HepG2 (cell line): ENCODE measurements at regions not wholly inside any gene's neighbourhood (a gene's known extent, or its start where the extent isn't known, plus 50 kb on each side); places are given as distances from the start of the nearest gene placed in this dataset.

ENCODE experiments used
- BRD4 ChIP-seq: sonication (generic); formaldehyde crosslinking; IDR thresholded peaks from 2 replicates; pipeline ENCODE4 v1.4.0; 2020; ENCODE audit warnings: missing genetic modification reagents
- ELF3 ChIP-seq: IDR thresholded peaks from 2 replicates; pipeline ENCODE4 v1.6.1; 2016; ENCODE audit warnings: missing genetic modification reagents, missing compliant biosample characterization
- ETV5 ChIP-seq: IDR thresholded peaks from 2 replicates; pipeline ENCODE4 v1.6.1; 2018; ENCODE audit warnings: missing biosample characterization, missing genetic modification reagents, inconsistent platforms, borderline replicate concordance
- FOXA3 ChIP-seq: IDR thresholded peaks from 2 replicates; pipeline ENCODE4 v1.6.1; 2016; ENCODE audit warnings: missing genetic modification reagents, missing compliant biosample characterization
- MXI1 ChIP-seq: IDR thresholded peaks from 3 replicates; pipeline ENCODE4 v1.6.1; 2012; ENCODE audit warnings: low read depth, low read length, inconsistent platforms, borderline replicate concordance
- ZNF331 ChIP-seq: sonication (generic); formaldehyde crosslinking; IDR thresholded peaks from 2 replicates; pipeline ENCODE4 v1.4.0; 2020; ENCODE audit warnings: missing genetic modification reagents
- TF ChIP-seq, protein P1 (sequence below): sonication (generic); formaldehyde crosslinking; conservative IDR thresholded peaks from 2 replicates; pipeline ENCODE4 v1.8.0; 2022; ENCODE audit warnings: mild to moderate bottlenecking, moderate library complexity, missing genetic modification reagents
- TF ChIP-seq, protein P2 (sequence below): sonication (generic); formaldehyde crosslinking; conservative IDR thresholded peaks from 2 replicates; pipeline ENCODE4 v1.4.0; 2020; ENCODE audit warnings: mild to moderate bottlenecking, missing genetic modification reagents, moderate library complexity
- TF ChIP-seq, protein P3 (sequence below): sonication (generic); formaldehyde crosslinking; IDR thresholded peaks from 2 replicates; pipeline ENCODE4 v1.4.0; 2020; ENCODE audit warnings: mild to moderate bottlenecking, missing genetic modification reagents
- TF ChIP-seq, protein P4 (sequence below): sonication (generic); formaldehyde crosslinking; IDR thresholded peaks from 2 replicates; pipeline ENCODE4 v1.4.0; 2020; ENCODE audit warnings: missing genetic modification reagents, mild to moderate bottlenecking, borderline replicate concordance
- TF ChIP-seq, protein P5 (sequence below): IDR thresholded peaks from 2 replicates; pipeline ENCODE4 v1.6.1; 2016; ENCODE audit warnings: low read depth, missing genetic modification reagents, missing compliant biosample characterization

DNA sequence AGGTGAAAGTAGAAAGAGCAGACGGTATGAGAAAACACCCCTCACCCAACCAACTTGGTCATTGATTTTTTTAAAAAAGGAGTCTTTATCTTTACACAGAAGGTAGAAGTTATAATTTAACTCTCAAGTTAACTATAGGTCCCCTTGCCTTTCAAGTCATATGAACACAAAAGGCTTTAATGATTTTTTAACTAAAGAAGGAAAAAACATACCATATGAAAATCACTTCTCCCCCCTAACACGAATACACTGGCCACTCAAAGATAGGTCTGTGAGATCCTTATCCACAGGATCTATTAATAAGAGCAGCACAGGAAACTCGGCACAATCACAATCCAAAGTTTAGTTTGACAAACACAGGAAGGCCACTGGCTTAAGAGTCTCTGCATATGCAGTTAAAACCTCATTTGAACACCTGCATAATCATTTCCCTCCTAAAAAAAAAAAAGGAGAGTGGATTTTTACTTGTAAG is 138.0 kb downstream of the ENC1 start (continued):
- TF ChIP-seq, protein P1, sequence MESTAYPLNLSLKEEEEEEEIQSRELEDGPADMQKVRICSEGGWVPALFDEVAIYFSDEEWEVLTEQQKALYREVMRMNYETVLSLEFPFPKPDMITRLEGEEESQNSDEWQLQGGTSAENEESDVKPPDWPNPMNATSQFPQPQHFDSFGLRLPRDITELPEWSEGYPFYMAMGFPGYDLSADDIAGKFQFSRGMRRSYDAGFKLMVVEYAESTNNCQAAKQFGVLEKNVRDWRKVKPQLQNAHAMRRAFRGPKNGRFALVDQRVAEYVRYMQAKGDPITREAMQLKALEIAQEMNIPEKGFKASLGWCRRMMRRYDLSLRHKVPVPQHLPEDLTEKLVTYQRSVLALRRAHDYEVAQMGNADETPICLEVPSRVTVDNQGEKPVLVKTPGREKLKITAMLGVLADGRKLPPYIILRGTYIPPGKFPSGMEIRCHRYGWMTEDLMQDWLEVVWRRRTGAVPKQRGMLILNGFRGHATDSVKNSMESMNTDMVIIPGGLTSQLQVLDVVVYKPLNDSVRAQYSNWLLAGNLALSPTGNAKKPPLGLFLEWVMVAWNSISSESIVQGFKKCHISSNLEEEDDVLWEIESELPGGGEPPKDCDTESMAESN = no peak
- TF ChIP-seq, protein P2, sequence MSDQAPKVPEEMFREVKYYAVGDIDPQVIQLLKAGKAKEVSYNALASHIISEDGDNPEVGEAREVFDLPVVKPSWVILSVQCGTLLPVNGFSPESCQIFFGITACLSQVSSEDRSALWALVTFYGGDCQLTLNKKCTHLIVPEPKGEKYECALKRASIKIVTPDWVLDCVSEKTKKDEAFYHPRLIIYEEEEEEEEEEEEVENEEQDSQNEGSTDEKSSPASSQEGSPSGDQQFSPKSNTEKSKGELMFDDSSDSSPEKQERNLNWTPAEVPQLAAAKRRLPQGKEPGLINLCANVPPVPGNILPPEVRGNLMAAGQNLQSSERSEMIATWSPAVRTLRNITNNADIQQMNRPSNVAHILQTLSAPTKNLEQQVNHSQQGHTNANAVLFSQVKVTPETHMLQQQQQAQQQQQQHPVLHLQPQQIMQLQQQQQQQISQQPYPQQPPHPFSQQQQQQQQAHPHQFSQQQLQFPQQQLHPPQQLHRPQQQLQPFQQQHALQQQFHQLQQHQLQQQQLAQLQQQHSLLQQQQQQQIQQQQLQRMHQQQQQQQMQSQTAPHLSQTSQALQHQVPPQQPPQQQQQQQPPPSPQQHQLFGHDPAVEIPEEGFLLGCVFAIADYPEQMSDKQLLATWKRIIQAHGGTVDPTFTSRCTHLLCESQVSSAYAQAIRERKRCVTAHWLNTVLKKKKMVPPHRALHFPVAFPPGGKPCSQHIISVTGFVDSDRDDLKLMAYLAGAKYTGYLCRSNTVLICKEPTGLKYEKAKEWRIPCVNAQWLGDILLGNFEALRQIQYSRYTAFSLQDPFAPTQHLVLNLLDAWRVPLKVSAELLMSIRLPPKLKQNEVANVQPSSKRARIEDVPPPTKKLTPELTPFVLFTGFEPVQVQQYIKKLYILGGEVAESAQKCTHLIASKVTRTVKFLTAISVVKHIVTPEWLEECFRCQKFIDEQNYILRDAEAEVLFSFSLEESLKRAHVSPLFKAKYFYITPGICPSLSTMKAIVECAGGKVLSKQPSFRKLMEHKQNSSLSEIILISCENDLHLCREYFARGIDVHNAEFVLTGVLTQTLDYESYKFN (CRISPR knock-in tag) = peak; percentile 89
- TF ChIP-seq ZNF331 (peak; percentile 37; the same call in 1 of the 2 replicates), ETV5 (peak; percentile 86), BRD4 (0 out of 2 replicates have a peak, but pooled peaks have one; percentile 42), MXI1 (no peak), ELF3 (CRISPR knock-in tag) (peak; percentile 76), FOXA3 (CRISPR knock-in tag) (peak; percentile 43)
- TF ChIP-seq, protein P3, sequence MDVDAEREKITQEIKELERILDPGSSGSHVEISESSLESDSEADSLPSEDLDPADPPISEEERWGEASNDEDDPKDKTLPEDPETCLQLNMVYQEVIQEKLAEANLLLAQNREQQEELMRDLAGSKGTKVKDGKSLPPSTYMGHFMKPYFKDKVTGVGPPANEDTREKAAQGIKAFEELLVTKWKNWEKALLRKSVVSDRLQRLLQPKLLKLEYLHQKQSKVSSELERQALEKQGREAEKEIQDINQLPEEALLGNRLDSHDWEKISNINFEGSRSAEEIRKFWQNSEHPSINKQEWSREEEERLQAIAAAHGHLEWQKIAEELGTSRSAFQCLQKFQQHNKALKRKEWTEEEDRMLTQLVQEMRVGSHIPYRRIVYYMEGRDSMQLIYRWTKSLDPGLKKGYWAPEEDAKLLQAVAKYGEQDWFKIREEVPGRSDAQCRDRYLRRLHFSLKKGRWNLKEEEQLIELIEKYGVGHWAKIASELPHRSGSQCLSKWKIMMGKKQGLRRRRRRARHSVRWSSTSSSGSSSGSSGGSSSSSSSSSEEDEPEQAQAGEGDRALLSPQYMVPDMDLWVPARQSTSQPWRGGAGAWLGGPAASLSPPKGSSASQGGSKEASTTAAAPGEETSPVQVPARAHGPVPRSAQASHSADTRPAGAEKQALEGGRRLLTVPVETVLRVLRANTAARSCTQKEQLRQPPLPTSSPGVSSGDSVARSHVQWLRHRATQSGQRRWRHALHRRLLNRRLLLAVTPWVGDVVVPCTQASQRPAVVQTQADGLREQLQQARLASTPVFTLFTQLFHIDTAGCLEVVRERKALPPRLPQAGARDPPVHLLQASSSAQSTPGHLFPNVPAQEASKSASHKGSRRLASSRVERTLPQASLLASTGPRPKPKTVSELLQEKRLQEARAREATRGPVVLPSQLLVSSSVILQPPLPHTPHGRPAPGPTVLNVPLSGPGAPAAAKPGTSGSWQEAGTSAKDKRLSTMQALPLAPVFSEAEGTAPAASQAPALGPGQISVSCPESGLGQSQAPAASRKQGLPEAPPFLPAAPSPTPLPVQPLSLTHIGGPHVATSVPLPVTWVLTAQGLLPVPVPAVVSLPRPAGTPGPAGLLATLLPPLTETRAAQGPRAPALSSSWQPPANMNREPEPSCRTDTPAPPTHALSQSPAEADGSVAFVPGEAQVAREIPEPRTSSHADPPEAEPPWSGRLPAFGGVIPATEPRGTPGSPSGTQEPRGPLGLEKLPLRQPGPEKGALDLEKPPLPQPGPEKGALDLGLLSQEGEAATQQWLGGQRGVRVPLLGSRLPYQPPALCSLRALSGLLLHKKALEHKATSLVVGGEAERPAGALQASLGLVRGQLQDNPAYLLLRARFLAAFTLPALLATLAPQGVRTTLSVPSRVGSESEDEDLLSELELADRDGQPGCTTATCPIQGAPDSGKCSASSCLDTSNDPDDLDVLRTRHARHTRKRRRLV = 0 out of 2 replicates have a peak, but pooled peaks have one; percentile 51
- TF ChIP-seq, protein P4, sequence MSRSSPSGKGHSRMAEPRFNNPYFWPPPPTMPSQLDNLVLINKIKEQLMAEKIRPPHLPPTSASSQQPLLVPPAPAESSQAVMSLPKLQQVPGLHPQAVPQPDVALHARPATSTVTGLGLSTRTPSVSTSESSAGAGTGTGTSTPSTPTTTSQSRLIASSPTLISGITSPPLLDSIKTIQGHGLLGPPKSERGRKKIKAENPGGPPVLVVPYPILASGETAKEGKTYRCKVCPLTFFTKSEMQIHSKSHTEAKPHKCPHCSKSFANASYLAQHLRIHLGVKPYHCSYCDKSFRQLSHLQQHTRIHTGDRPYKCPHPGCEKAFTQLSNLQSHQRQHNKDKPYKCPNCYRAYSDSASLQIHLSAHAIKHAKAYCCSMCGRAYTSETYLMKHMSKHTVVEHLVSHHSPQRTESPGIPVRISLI (CRISPR knock-in tag) = peak; percentile 78; the same call in 1 of the 2 replicates
- TF ChIP-seq, protein P5, sequence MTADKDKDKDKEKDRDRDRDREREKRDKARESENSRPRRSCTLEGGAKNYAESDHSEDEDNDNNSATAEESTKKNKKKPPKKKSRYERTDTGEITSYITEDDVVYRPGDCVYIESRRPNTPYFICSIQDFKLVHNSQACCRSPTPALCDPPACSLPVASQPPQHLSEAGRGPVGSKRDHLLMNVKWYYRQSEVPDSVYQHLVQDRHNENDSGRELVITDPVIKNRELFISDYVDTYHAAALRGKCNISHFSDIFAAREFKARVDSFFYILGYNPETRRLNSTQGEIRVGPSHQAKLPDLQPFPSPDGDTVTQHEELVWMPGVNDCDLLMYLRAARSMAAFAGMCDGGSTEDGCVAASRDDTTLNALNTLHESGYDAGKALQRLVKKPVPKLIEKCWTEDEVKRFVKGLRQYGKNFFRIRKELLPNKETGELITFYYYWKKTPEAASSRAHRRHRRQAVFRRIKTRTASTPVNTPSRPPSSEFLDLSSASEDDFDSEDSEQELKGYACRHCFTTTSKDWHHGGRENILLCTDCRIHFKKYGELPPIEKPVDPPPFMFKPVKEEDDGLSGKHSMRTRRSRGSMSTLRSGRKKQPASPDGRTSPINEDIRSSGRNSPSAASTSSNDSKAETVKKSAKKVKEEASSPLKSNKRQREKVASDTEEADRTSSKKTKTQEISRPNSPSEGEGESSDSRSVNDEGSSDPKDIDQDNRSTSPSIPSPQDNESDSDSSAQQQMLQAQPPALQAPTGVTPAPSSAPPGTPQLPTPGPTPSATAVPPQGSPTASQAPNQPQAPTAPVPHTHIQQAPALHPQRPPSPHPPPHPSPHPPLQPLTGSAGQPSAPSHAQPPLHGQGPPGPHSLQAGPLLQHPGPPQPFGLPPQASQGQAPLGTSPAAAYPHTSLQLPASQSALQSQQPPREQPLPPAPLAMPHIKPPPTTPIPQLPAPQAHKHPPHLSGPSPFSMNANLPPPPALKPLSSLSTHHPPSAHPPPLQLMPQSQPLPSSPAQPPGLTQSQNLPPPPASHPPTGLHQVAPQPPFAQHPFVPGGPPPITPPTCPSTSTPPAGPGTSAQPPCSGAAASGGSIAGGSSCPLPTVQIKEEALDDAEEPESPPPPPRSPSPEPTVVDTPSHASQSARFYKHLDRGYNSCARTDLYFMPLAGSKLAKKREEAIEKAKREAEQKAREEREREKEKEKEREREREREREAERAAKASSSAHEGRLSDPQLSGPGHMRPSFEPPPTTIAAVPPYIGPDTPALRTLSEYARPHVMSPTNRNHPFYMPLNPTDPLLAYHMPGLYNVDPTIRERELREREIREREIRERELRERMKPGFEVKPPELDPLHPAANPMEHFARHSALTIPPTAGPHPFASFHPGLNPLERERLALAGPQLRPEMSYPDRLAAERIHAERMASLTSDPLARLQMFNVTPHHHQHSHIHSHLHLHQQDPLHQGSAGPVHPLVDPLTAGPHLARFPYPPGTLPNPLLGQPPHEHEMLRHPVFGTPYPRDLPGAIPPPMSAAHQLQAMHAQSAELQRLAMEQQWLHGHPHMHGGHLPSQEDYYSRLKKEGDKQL (CRISPR knock-in tag) = peak; percentile 47
